Ishikawa (cell line): ENCODE measurements at regions not wholly inside any gene's neighbourhood (a gene's known extent, or its start where the extent isn't known, plus 50 kb on each side); places are given as distances from the start of the nearest gene placed in this dataset.

Source experiments
- CEBPB ChIP-seq: IDR thresholded peaks from 2 replicates; pipeline ENCODE4 v1.6.1; 2012
- CREB1 ChIP-seq: IDR thresholded peaks from 2 replicates; pipeline ENCODE4 v1.6.1; 2012; ENCODE audit warnings: low read depth
- EGR1 ChIP-seq: IDR thresholded peaks from 2 replicates; pipeline ENCODE4 v1.6.1; 2012
- EP300 ChIP-seq: IDR thresholded peaks from 2 replicates; pipeline ENCODE4 v1.6.1; 2012; ENCODE audit warnings: borderline replicate concordance
- FOXM1 ChIP-seq: IDR thresholded peaks from 2 replicates; pipeline ENCODE4 v1.6.1; 2012; ENCODE audit warnings: low read depth, borderline replicate concordance
- NFIC ChIP-seq: IDR thresholded peaks from 2 replicates; pipeline ENCODE4 v1.6.1; 2012
- RAD21 ChIP-seq: IDR thresholded peaks from 2 replicates; pipeline ENCODE4 v1.6.1; 2012; ENCODE audit warnings: low read depth
- TAF1 ChIP-seq: IDR thresholded peaks from 2 replicates; pipeline ENCODE4 v1.6.1; 2012; ENCODE audit warnings: low read depth, mild to moderate bottlenecking
- TCF12 ChIP-seq: IDR thresholded peaks from 2 replicates; pipeline ENCODE4 v1.6.1; 2012; ENCODE audit warnings: low read depth
- TEAD4 ChIP-seq: IDR thresholded peaks from 2 replicates; pipeline ENCODE4 v1.6.1; 2012
- YY1 ChIP-seq: IDR thresholded peaks from 2 replicates; pipeline ENCODE4 v1.6.1; 2012; ENCODE audit warnings: low read depth
- ZBTB7A ChIP-seq: IDR thresholded peaks from 2 replicates; pipeline ENCODE4 v1.6.1; 2012; ENCODE audit warnings: low read depth
- TF ChIP-seq, protein P1 (sequence below): IDR thresholded peaks from 2 replicates; pipeline ENCODE4 v1.6.1; 2012
- TF ChIP-seq, protein P2 (sequence below): IDR thresholded peaks from 2 replicates; pipeline ENCODE4 v1.6.1; 2012
- TF ChIP-seq, protein P3 (sequence below): IDR thresholded peaks from 2 replicates; pipeline ENCODE4 v1.6.1; 2012; ENCODE audit warnings: low read depth, mild to moderate bottlenecking

DNA sequence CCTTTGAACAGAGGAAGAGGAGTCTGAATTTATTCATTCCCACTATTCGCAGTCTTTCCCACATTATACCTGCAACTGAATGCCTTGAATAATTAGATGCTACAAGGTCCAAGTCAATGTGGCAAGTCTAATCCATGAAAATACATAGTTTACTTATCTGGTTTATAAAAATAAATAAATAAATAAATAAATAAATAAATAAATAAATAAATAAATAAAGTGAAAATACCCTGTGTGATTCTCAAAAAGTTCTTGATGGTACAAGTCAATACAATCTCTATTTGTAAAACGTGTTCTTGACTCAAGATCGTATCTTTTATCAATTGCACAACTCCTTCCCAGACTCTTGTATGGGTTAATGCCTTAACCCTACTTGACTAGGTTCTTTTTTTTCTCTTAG is 417.7 kb downstream of the ZWINT start:
- TF ChIP-seq EGR1: no peak
- TF ChIP-seq TEAD4: no peak
- TF ChIP-seq, protein P1, sequence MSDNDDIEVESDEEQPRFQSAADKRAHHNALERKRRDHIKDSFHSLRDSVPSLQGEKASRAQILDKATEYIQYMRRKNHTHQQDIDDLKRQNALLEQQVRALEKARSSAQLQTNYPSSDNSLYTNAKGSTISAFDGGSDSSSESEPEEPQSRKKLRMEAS: no peak
- TF ChIP-seq, protein P2, sequence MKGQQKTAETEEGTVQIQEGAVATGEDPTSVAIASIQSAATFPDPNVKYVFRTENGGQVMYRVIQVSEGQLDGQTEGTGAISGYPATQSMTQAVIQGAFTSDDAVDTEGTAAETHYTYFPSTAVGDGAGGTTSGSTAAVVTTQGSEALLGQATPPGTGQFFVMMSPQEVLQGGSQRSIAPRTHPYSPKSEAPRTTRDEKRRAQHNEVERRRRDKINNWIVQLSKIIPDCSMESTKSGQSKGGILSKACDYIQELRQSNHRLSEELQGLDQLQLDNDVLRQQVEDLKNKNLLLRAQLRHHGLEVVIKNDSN: no peak
- TF ChIP-seq RAD21: no peak
- no peak for TF ChIP-seq CEBPB
- TF ChIP-seq NFIC: no peak
- TF ChIP-seq EP300: no peak

DNA sequence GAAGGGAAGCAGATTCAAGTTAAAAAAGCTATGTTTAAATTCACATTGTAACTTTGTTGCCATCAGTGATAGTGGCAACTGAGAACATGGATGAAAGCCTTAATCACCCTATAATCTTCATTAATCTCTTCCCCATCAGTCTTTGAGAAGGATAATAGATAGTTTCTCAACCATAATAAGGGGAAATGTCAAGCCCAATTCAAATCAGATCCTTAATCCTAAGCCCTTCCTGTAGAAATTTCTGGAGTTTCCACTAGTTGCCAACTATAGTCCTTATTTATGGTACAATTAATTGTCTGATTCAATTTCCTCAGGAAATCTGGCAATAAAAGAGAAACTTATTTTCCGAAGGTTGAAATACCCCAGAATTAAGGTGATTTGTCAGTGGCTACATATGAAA is 431.8 kb downstream of the ZWINT start:
- TF ChIP-seq TEAD4: no peak
- TF ChIP-seq CEBPB: no peak
- TF ChIP-seq, protein P2: no peak
- no peak for TF ChIP-seq FOXM1
- TF ChIP-seq YY1: no peak
- TF ChIP-seq NFIC: no peak
- no peak for TF ChIP-seq EGR1
- TF ChIP-seq, protein P3, sequence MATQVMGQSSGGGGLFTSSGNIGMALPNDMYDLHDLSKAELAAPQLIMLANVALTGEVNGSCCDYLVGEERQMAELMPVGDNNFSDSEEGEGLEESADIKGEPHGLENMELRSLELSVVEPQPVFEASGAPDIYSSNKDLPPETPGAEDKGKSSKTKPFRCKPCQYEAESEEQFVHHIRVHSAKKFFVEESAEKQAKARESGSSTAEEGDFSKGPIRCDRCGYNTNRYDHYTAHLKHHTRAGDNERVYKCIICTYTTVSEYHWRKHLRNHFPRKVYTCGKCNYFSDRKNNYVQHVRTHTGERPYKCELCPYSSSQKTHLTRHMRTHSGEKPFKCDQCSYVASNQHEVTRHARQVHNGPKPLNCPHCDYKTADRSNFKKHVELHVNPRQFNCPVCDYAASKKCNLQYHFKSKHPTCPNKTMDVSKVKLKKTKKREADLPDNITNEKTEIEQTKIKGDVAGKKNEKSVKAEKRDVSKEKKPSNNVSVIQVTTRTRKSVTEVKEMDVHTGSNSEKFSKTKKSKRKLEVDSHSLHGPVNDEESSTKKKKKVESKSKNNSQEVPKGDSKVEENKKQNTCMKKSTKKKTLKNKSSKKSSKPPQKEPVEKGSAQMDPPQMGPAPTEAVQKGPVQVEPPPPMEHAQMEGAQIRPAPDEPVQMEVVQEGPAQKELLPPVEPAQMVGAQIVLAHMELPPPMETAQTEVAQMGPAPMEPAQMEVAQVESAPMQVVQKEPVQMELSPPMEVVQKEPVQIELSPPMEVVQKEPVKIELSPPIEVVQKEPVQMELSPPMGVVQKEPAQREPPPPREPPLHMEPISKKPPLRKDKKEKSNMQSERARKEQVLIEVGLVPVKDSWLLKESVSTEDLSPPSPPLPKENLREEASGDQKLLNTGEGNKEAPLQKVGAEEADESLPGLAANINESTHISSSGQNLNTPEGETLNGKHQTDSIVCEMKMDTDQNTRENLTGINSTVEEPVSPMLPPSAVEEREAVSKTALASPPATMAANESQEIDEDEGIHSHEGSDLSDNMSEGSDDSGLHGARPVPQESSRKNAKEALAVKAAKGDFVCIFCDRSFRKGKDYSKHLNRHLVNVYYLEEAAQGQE: no peak
- TF ChIP-seq ZBTB7A: no peak
- no peak for TF ChIP-seq TAF1
- TF ChIP-seq, protein P1: no peak
- TF ChIP-seq EP300: no peak

DNA sequence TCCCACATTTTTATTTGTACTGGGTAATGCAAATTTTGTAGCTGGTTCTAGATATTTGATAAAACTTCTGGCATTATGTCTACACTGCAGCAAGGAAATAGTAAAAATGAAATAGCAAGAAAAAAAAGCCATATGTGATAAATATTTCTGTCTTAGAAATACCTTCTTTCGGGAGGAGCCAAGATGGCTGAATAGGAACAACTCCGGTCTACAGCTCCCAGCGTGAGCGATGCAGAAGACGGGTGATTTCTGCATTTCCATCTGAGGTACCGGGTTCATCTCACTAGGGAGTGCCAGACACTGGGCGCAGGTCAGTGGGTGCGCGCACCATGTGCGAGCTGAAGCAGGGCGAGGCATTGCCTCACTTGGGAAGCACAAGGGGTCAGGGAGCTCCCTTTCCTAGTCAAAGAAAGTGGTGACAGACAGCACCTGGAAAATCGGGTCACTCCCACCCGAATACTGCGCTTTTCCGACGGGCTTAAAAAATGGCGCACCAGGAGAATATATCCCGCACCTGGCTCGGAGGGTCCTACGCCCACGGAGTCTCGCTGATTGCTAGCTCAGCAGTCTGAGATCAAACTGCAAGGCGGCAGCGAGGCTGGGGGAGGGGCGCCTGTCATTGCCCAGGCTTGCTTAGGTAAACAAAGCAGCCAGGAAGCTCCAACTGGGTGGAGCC is 461.4 kb downstream of the ZWINT start:
- 0 out of 2 replicates have a peak, but pooled peaks have one; percentile 27 for TF ChIP-seq TAF1
- TF ChIP-seq YY1: peak; percentile 67; the same call in 1 of the 2 replicates
- TF ChIP-seq EGR1: 0 out of 2 replicates have a peak, but pooled peaks have one; percentile 15

DNA sequence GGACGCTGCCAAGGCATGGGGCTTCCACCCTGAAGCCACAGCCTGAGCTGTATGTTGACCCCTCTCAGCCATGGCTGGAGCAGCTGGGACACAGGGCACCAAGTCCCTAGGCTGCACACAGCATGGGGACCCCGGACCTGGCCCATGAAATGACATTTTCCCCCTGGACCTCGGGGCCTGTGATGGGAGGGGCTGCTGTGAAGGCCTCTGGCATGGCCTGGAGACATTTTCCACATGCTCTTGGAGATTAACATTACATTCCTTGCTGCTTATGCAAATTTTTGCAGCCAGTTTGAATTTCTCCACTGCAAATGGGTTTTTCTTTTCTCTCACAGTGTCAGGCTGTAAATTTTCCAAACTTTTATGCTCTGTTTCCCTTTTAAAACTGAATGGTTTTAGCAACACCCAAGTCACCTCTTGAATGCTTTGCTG is 463.6 kb downstream of the ZWINT start:
- TF ChIP-seq YY1: no peak
- TF ChIP-seq EGR1: no peak
- TF ChIP-seq EP300: no peak
- TF ChIP-seq, protein P2: no peak
- no peak for TF ChIP-seq ZBTB7A
- TF ChIP-seq, protein P1: no peak
- no peak for TF ChIP-seq TEAD4

DNA sequence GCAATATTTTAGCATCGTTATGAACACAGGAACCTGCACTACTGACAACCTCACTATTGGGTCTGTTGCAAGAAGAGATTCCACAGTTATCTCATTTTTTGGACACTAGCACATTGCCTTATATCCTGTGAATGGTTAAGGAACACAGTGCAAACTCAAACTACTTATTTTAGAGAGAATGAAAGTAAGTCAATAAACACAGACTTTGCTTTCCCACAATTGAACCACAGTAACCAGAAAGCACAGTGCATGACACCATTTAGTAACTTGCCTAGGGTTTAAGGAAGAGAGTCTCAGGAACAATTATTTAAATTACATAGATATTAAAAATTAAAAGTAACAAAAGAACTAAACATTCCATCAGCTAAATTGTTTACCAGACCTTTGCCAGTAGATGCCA is 468.8 kb downstream of the ZWINT start:
- TF ChIP-seq TEAD4 (no peak), FOXM1 (no peak), YY1 (no peak), ZBTB7A (no peak), NFIC (no peak), EP300 (no peak), EGR1 (no peak)
- TF ChIP-seq, protein P2: no peak
- TF ChIP-seq, protein P1: no peak

DNA sequence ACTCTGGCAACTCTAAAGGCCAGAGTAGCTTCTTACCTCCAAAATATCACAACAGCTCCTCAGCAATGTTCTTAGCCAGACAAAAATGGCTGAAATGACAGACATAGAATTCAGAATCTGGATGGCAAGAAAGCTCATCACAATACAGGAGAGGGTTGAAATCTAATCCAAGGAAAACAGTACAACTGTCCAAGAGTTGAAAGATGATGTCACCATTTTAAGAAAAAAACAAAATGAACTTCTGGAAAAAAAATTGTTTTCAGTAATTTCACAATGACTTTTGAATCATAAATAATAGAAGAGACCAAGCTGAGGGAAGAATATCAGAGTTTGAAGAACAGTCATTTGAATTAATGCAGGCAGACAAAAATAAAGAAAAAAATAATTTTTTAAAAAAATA is 479.5 kb downstream of the ZWINT start:
- TF ChIP-seq CEBPB (no peak), TCF12 (no peak), CREB1 (no peak), TAF1 (no peak), ZBTB7A (no peak), RAD21 (no peak), TEAD4 (no peak), EP300 (no peak), NFIC (no peak), EGR1 (no peak)
- TF ChIP-seq, protein P1: no peak
- TF ChIP-seq, protein P2: no peak
